ENCODE measurements at regions not wholly inside any gene's neighbourhood (a gene's known extent, or its start where the extent isn't known, plus 50 kb on each side); places are given as distances from the start of the nearest gene placed in this dataset.
A peak's percentile ranks its signal among the peaks of the same experiment; 100 is the strongest.

- Histone ChIP-seq H3K9me3 (peaks cover 0 to under 1% (median 0%) of the 10 kb centered on the region in 4 donors), H3K27me3 (peaks cover 5 to 69% (median 44%) of the 10 kb centered on the region in 3 donors), H3K4me1 (no peaks in the 10 kb centered on the region), H3K4me3 (no peak overlapping the region), H3K27ac (no peak overlapping the region), H3K36me3 (no peaks in the 10 kb centered on the region)
- 47 to 61% (median 57%) methylated on average over 21 to 26 of the region's 26 CpGs for WGBS, 5 donors
- TF ChIP-seq EP300 (IDR thresholded peaks at IDR 0.05) (no peak), POLR2AphosphoS5 (IDR thresholded peaks at IDR 0.05) (no peak), POLR2A (IDR thresholded peaks at IDR 0.05) (no peak), CTCF (IDR thresholded peaks at IDR 0.05) (no peak)
- intact Hi-C loops (cut with DNase I; ENCODE audit: low total_unique reads), result no loop called here
- DNase-seq, result peak in 1 of 2 donors; percentile 20
These were observed 53.7 kb upstream of the NKX1-1 start for GRCh38 chr4:1459722-1460511.

- intact Hi-C loops (cut with DNase I; ENCODE audit: low total_unique reads), result no loop called here
- Histone ChIP-seq H3K36me3 (no peaks in the 10 kb centered on the region), H3K4me1 (no peaks in the 10 kb centered on the region), H3K27ac (no peak overlapping the region), H3K4me3 (no peak overlapping the region), H3K9me3 (peaks cover 0 to 6% (median 0%) of the 10 kb centered on the region in 4 donors), H3K27me3 (peaks cover 5 to 62% (median 42%) of the 10 kb centered on the region in 3 donors)
- WGBS, 5 donors, result 33 to 41% (median 37%) methylated on average over 16 of the region's 16 CpGs
- DNase-seq, result peak in 1 of 2 donors; percentile 1
- TF ChIP-seq POLR2A (IDR thresholded peaks at IDR 0.05), result no peak
These were observed 53.0 kb upstream of the NKX1-1 start for GRCh38 chr4:1459081-1459721.

- Histone ChIP-seq H3K36me3 (no peaks in the 10 kb centered on the region), H3K27ac (no peak overlapping the region), H3K27me3 (peaks cover 5 to 56% (median 35%) of the 10 kb centered on the region in 3 donors), H3K9me3 (peaks cover 0 to 6% (median 0%) of the 10 kb centered on the region in 4 donors), H3K4me3 (no peak overlapping the region), H3K4me1 (no peaks in the 10 kb centered on the region)
- WGBS, 5 donors, result 47 to 63% (median 51%) methylated on average over 3 of the region's 3 CpGs
- no peak for TF ChIP-seq EP300 (IDR thresholded peaks at IDR 0.05)
- TF ChIP-seq POLR2AphosphoS5 (IDR thresholded peaks at IDR 0.05), result no peak
- no peak for TF ChIP-seq CTCF (IDR thresholded peaks at IDR 0.05)
- DNase-seq, result no peak
- intact Hi-C loops (cut with DNase I; ENCODE audit: low total_unique reads), result no loop called here
These were observed 52.3 kb upstream of the NKX1-1 start for GRCh38 chr4:1458581-1458980.

Small RNA genes lying in the stretch of these regions (small RNA-seq; reads per million reads assigned to genes)
- 0 reads per million in 4 donors for gene AC147067.2

Data from stomach (tissue), 8 donors.